ENCODE measurements at regions not wholly inside any gene's neighbourhood (a gene's known extent, or its start where the extent isn't known, plus 50 kb on each side); places are given as distances from the start of the nearest gene placed in this dataset.

DNA sequence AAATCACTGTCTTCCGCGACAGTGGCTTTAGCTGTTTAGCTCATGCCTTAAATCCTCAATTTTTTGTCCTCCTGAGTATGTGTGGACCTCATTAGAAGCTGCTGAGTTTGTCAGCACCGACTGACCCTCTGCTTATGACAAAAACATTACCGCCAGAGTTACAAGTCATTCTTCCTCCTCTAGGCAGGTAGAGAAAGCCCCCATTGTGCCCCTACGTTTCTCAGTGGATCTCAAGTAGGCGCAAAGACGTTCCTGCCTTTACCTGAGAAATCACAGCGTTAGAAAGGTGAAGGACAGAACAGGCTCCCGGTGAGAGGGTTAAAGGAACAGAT, 227.3 kb upstream of the PDE10A start:
- peaks cover 8% of the 10 kb centered on the region; the same call in 1 of the 2 replicates for H3K9me3 ChIP-seq (ENCODE audit: control insufficient read depth, insufficient read depth, low read depth, low read length)
- no peaks in the 10 kb centered on the region for H3K36me3 ChIP-seq (ENCODE audit: control insufficient read depth, insufficient read depth, low read length)
- peaks cover 6% of the 10 kb centered on the region; the same call in 1 of the 2 replicates for H3K27me3 ChIP-seq (ENCODE audit: control insufficient read depth, insufficient read depth, low read length)
- no peak overlapping the region for H3K27ac ChIP-seq (ENCODE audit: low read depth, low read length)
- no peaks in the 10 kb centered on the region for H3K4me1 ChIP-seq (ENCODE audit: control insufficient read depth, insufficient read depth, low read length)
- H3K4me3 ChIP-seq (ENCODE audit: low read depth, low read length), result no peak overlapping the region
- H3K9ac ChIP-seq (ENCODE audit: low read length), result no peak overlapping the region

DNA sequence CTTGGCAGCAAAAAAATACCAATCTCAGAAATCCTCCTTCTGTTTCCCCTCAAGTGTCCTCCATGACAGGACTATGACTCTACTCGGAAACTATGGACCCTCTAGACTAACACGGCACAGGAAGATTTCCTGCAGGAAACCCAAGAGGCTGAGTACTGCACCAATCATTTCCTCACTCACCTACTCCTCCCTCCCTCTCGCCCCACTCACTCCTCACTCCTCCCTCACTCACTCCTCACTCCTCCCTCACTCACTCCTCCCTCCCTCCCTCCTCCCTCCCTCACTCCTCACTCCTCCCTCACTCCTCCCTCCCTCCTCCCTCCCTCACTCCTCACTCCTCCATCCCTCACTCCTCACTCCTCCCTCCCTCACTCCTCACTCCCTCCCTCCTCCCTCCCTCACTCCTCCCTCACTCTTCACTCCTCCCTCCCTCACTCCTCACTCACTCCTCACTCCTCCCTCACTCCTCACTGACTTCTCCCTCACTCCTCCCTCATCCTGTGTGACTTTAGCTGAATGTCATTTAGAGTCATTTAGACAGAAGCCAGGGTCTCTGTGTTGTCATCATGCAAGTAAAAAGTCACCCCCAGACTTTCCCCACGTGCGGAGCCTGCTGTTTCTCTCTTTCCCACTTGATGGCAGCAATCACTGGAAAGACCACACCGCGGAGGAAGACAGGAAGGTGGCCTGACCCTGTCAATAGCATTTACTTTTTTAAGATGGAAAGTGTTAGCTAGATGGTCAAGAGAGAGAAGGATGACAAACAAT, 226.8 kb upstream of the PDE10A start:
- Histone ChIP-seq H3K9me3 (ENCODE audit: control insufficient read depth, insufficient read depth, low read depth, low read length) (peaks cover 8% of the 10 kb centered on the region; the same call in 1 of the 2 replicates), H3K36me3 (ENCODE audit: control insufficient read depth, insufficient read depth, low read length) (no peaks in the 10 kb centered on the region), H3K9ac (ENCODE audit: low read length) (no peak overlapping the region), H3K27me3 (ENCODE audit: control insufficient read depth, insufficient read depth, low read length) (peaks cover 6% of the 10 kb centered on the region; the same call in 1 of the 2 replicates), H3K27ac (ENCODE audit: low read depth, low read length) (no peak overlapping the region), H3K4me1 (ENCODE audit: control insufficient read depth, insufficient read depth, low read length) (no peaks in the 10 kb centered on the region), H3K4me3 (ENCODE audit: low read depth, low read length) (no peak overlapping the region)

DNA sequence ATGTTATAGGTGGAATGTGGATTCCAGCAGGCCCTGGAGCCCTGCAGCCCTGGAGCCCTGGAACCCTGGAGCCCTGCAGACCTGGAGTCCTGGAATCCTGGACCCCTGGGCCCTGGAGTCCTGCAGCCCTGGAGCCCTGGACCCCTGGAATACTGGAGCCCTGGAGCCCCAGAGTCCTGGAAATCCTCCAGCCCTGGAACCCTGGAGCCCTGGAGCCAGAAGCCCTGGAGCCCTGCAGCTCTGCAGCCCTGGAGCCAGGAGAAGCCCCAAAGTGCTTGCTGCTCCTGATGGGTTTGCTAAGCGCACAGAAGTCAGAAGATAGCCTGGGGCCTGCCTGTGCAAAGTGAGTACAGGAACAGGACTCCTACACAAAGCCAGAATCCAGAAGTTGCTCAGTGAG, 223.1 kb upstream of the PDE10A start:
- no peak overlapping the region for H3K9ac ChIP-seq (ENCODE audit: low read length)
- H3K36me3 ChIP-seq (ENCODE audit: control insufficient read depth, insufficient read depth, low read length), result no peaks in the 10 kb centered on the region
- H3K27me3 ChIP-seq (ENCODE audit: control insufficient read depth, insufficient read depth, low read length), result no peaks in the 10 kb centered on the region; the same call in 1 of the 2 replicates
- H3K4me1 ChIP-seq (ENCODE audit: control insufficient read depth, insufficient read depth, low read length), result 0 out of 2 replicates have a peak, but pooled peaks cover 3% of the 10 kb centered on the region
- H3K27ac ChIP-seq (ENCODE audit: low read depth, low read length), result no peak overlapping the region
- no peak overlapping the region for H3K4me3 ChIP-seq (ENCODE audit: low read depth, low read length)
- peaks cover 8% of the 10 kb centered on the region; the same call in 1 of the 2 replicates for H3K9me3 ChIP-seq (ENCODE audit: control insufficient read depth, insufficient read depth, low read depth, low read length)

DNA sequence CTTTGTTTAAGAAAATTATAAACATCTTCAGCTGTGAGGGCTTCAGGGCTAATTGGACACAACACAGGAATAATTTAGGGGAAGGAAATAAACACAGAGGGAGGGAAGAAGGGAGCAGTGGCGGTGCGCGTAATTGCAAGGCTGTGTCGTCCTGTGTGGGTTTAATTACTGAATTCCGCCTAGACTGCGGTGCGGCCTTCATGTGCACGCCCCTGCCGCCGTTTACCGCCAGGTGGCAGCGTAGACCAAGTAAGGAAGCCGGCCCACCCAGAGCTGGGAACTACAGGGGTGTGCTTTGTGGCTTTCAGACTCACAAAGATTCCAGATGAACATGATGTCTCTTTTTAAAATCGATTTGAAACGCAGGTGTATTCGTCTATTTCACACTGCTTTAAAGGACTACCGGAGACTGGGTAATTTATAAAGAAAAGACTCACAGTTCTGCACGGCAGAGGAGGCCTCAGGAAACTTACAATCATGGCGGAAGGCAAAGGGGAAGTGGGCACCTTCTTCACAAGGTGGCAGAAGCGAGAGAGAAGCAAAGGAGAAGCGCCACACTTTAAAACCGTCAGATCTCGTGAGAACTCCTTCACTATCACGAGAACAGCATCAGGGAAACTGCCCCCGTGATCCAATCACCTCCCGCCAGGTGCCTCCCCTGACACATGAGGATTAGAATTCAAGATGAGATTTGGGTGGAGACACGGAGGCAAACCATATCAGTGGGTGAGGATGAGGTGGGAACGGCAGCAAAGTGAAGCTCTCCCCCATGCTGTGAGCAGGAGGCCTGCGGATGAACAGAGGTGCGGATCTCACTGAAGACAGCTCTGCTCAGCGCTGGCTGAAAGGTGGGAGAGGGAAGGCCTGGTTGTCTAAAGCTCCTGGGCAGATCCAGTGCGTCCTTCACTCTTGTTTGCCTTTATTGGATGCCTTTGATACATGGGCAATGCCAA, 222.0 kb upstream of the PDE10A start:
- peaks cover 8% of the 10 kb centered on the region; the same call in 1 of the 2 replicates for H3K9me3 ChIP-seq (ENCODE audit: control insufficient read depth, insufficient read depth, low read depth, low read length)
- no peaks in the 10 kb centered on the region; the same call in 1 of the 2 replicates for H3K27me3 ChIP-seq (ENCODE audit: control insufficient read depth, insufficient read depth, low read length)
- no peak overlapping the region for H3K27ac ChIP-seq (ENCODE audit: low read depth, low read length)
- H3K4me3 ChIP-seq (ENCODE audit: low read depth, low read length), result no peak overlapping the region
- 0 out of 2 replicates have a peak, but pooled peaks cover 3% of the 10 kb centered on the region for H3K4me1 ChIP-seq (ENCODE audit: control insufficient read depth, insufficient read depth, low read length)
- no peak overlapping the region for H3K9ac ChIP-seq (ENCODE audit: low read length)
- H3K36me3 ChIP-seq (ENCODE audit: control insufficient read depth, insufficient read depth, low read length), result no peaks in the 10 kb centered on the region

DNA sequence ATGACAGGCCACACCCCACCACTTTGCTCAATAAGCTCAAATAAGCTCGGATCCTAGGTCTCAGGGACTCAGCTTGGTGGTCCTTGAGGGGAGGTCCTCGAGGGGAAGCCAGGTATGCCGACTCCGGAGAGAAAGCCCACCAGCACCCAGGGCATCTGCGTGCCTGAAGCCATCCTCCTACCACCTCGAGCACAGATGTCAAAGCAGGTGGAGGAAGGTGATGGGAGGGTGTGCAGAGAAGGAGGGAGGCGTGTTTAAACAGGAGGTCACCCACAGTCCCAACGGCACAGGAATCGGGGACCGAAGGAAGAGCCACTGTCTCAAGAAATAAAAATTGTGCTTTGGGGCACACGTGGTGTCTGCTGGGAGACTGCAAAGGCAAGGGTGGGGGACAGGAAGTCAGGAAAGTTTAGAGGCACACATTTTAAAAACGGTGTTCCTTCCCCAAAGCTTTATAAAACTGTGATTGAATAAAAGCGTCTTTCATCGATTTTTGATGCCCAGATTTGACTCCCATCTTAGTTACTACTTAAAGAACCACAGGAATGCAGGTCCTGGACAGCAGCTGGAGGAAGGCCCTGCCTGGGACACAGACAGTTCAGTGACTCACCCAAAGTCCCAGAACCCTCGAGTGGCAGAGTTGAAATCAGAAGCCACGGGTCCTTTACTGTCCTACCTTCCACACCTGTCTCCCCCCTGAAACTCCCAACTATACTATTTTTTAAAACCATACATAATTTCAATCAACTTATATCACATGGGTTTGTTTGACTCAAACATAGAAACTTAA, 221.0 kb upstream of the PDE10A start:
- H3K9me3 ChIP-seq (ENCODE audit: control insufficient read depth, insufficient read depth, low read depth, low read length), result peaks cover 8% of the 10 kb centered on the region; the same call in 1 of the 2 replicates
- H3K9ac ChIP-seq (ENCODE audit: low read length), result no peak overlapping the region
- no peaks in the 10 kb centered on the region; the same call in 1 of the 2 replicates for H3K27me3 ChIP-seq (ENCODE audit: control insufficient read depth, insufficient read depth, low read length)
- H3K4me3 ChIP-seq (ENCODE audit: low read depth, low read length), result no peak overlapping the region
- H3K36me3 ChIP-seq (ENCODE audit: control insufficient read depth, insufficient read depth, low read length), result no peaks in the 10 kb centered on the region
- 0 out of 2 replicates have a peak, but pooled peaks cover 3% of the 10 kb centered on the region for H3K4me1 ChIP-seq (ENCODE audit: control insufficient read depth, insufficient read depth, low read length)
- no peak overlapping the region for H3K27ac ChIP-seq (ENCODE audit: low read depth, low read length)

DNA sequence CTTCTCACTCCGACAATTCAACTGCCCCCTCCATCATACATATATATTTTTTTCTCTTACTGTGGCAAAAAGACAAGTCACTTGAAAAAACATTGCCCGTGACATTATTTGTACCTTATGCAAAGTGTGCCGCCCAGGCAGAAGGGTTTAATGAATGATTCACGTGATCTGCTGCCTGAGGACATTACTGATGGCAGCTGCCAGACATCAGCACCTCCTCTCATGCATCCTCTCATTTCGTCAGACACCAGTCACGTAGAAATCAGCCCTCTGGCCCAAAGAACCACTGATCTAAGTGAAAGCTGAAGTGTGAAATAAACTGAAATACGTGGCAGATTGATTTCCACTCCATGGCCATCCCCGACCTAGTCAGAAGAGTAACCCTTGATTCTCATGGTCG, 218.8 kb upstream of the PDE10A start:
- Histone ChIP-seq H3K36me3 (ENCODE audit: control insufficient read depth, insufficient read depth, low read length) (no peaks in the 10 kb centered on the region), H3K4me1 (ENCODE audit: control insufficient read depth, insufficient read depth, low read length) (0 out of 2 replicates have a peak, but pooled peaks cover 3% of the 10 kb centered on the region), H3K27me3 (ENCODE audit: control insufficient read depth, insufficient read depth, low read length) (no peaks in the 10 kb centered on the region; the same call in 1 of the 2 replicates), H3K9me3 (ENCODE audit: control insufficient read depth, insufficient read depth, low read depth, low read length) (peaks cover 8% of the 10 kb centered on the region), H3K4me3 (ENCODE audit: low read depth, low read length) (no peak overlapping the region), H3K9ac (ENCODE audit: low read length) (no peak overlapping the region), H3K27ac (ENCODE audit: low read depth, low read length) (no peak overlapping the region)

DNA sequence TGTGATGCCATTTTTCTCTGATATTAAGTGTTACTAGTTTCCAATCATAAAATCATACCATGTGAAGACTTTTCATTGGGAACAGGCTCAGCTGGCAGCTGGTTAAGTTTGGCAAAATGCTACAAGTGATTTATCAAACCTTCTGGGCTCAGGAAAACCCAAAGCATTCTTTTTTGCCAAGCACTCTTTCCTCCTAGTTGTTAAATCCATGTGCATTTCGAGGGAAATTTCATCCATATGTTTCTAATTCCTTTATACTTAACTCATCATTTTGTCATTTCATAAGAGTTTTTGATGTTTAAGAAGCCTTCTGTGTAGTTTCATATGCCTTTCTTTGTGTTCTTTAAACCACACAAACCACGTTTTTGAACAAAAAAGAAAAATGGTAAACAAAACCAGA, 217.6 kb upstream of the PDE10A start:
- Histone ChIP-seq H3K27ac (ENCODE audit: low read depth, low read length) (no peak overlapping the region), H3K9ac (ENCODE audit: low read length) (no peak overlapping the region), H3K4me1 (ENCODE audit: control insufficient read depth, insufficient read depth, low read length) (0 out of 2 replicates have a peak, but pooled peaks cover 3% of the 10 kb centered on the region), H3K9me3 (ENCODE audit: control insufficient read depth, insufficient read depth, low read depth, low read length) (peaks cover 6% of the 10 kb centered on the region; the same call in 1 of the 2 replicates), H3K27me3 (ENCODE audit: control insufficient read depth, insufficient read depth, low read length) (no peaks in the 10 kb centered on the region; the same call in 1 of the 2 replicates), H3K4me3 (ENCODE audit: low read depth, low read length) (no peak overlapping the region), H3K36me3 (ENCODE audit: control insufficient read depth, insufficient read depth, low read length) (no peaks in the 10 kb centered on the region)

DNA sequence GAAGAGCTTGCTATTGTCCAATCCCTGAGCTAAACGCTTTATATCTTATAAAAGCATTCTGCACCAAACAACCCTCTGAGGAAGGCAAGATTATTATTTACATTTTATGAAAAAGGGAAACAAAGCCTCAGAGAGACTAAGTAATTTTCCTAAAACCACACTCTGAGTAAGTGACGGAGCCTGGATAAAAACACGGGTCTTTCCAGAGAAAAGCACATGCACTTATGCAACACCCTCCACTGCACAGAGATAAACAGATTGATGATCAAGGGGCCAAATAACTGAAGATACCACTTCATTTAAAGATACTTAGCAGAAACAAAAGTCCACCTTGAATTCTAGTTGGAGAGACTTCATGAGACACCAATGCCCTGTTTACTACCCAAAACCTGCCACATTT, 214.7 kb upstream of the PDE10A start:
- H3K27me3 ChIP-seq (ENCODE audit: control insufficient read depth, insufficient read depth, low read length), result no peaks in the 10 kb centered on the region
- peaks cover 6% of the 10 kb centered on the region; the same call in 1 of the 2 replicates for H3K9me3 ChIP-seq (ENCODE audit: control insufficient read depth, insufficient read depth, low read depth, low read length)
- H3K4me3 ChIP-seq (ENCODE audit: low read depth, low read length), result no peak overlapping the region
- no peak overlapping the region for H3K27ac ChIP-seq (ENCODE audit: low read depth, low read length)
- H3K9ac ChIP-seq (ENCODE audit: low read length), result no peak overlapping the region
- no peaks in the 10 kb centered on the region for H3K4me1 ChIP-seq (ENCODE audit: control insufficient read depth, insufficient read depth, low read length)
- H3K36me3 ChIP-seq (ENCODE audit: control insufficient read depth, insufficient read depth, low read length), result no peaks in the 10 kb centered on the region

DNA sequence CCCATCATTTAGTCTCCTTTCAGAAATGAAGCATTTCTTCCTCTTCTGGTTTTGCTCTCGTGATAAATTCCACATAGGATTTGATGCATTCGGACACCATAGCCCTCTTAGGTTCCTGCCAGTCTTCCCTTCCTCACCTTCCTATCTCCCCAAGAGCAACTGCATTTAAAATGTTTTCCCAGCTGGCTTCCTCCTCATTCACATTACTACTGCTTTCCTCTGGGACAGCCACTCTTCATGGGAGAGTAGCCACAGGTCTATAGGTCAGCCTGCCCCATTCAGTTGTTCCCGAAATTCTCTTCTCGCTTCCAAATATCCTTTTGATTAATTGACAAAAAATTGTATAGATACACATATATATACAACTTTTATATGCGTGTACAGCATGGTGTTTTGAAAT, 214.2 kb upstream of the PDE10A start:
- H3K4me1 ChIP-seq (ENCODE audit: control insufficient read depth, insufficient read depth, low read length), result no peaks in the 10 kb centered on the region
- H3K27ac ChIP-seq (ENCODE audit: low read depth, low read length), result no peak overlapping the region
- no peak overlapping the region for H3K4me3 ChIP-seq (ENCODE audit: low read depth, low read length)
- peaks cover 6% of the 10 kb centered on the region; the same call in 1 of the 2 replicates for H3K9me3 ChIP-seq (ENCODE audit: control insufficient read depth, insufficient read depth, low read depth, low read length)
- H3K36me3 ChIP-seq (ENCODE audit: control insufficient read depth, insufficient read depth, low read length), result no peaks in the 10 kb centered on the region
- no peak overlapping the region for H3K9ac ChIP-seq (ENCODE audit: low read length)
- no peaks in the 10 kb centered on the region for H3K27me3 ChIP-seq (ENCODE audit: control insufficient read depth, insufficient read depth, low read length)

DNA sequence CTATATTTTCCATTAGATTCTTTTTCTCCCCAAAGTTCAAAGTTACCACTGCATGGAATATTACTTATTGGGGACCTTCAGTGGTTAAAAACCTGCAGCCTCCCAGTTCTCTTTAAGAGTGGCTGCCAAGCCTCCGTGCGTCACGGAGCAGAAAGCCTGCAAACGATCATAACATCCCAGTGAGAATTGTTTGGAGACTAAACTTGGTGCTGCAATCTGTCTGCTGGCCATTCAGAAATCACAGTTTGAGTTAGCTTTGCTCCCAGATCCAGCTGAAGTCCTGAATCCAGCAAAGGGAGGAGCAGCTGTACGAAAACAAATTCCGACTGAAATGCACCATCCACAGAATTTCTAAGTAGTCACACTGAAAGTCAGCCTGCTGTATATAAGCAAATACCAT, 213.5 kb upstream of the PDE10A start:
- Histone ChIP-seq H3K36me3 (ENCODE audit: control insufficient read depth, insufficient read depth, low read length) (no peaks in the 10 kb centered on the region), H3K9ac (ENCODE audit: low read length) (no peak overlapping the region), H3K9me3 (ENCODE audit: control insufficient read depth, insufficient read depth, low read depth, low read length) (peaks cover 6% of the 10 kb centered on the region; the same call in 1 of the 2 replicates), H3K27me3 (ENCODE audit: control insufficient read depth, insufficient read depth, low read length) (no peaks in the 10 kb centered on the region), H3K4me1 (ENCODE audit: control insufficient read depth, insufficient read depth, low read length) (no peaks in the 10 kb centered on the region), H3K27ac (ENCODE audit: low read depth, low read length) (no peak overlapping the region), H3K4me3 (ENCODE audit: low read depth, low read length) (no peak overlapping the region)

All from HUES6 (cell line).